Astrocyte (in vitro differentiated cells and primary cell): ENCODE measurements at regions not wholly inside any gene's neighbourhood (a gene's known extent, or its start where the extent isn't known, plus 50 kb on each side); places are given as distances from the start of the nearest gene placed in this dataset.

Experiments used
- CTCF ChIP-seq: IDR thresholded peaks from 2 replicates; pipeline ENCODE4 v1.5.1; 2011; ENCODE audit warnings: low read depth, mild to moderate bottlenecking, inconsistent platforms, low read length, moderate library complexity; ENCODE audit not compliant: insufficient read depth
- EZH2 ChIP-seq: IDR thresholded peaks from 2 replicates; pipeline ENCODE4 v1.6.1; 2012; ENCODE audit warnings: mild to moderate bottlenecking, low read length, inconsistent platforms; ENCODE audit not compliant: insufficient read depth

GRCh38 chr10:53269482-53269881 lies 496.9 kb upstream of the MBL2 start:
- TF ChIP-seq EZH2 (no peak), CTCF (no peak)
